GM19023 (cell line): ENCODE measurements at regions not wholly inside any gene's neighbourhood (a gene's known extent, or its start where the extent isn't known, plus 50 kb on each side); places are given as distances from the start of the nearest gene placed in this dataset.

Experiments used
- ATAC-seq: cut with Tn5 transposase; IDR thresholded peaks from one replicate; pipeline ENCODE4 v1.9.1; 2021; ENCODE audit warnings: mild to moderate bottlenecking, moderate library complexity; ENCODE audit not compliant: unreplicated experiment

GRCh38 chr4:108567831-108568230 lies 52.5 kb upstream of the RPL34 start:
- no peak for ATAC-seq

- no peak for ATAC-seq
Observed at GRCh38 chr4:108561116-108561515, 59.3 kb upstream of the RPL34 start.

DNA sequence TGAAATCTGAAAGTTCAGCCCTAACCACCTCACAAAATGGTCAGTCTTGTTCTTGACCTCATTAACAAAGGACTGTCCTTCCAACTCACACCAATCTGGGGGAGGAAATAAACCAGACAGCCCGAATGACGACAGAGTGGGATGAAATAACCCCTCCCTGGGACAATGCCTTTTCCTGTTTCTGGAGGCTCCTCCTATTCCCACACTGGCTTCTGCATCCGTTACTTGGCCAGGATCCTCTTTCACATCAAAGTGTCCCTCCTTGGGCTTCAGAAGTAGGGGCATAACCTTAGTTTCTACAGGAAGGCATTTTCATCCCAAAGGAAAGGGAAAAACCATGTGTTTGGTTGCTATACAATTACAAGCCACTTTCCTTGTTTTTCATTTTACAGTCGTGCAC lies 59.8 kb upstream of the RPL34 start:
- ATAC-seq = no peak

GRCh38 chr4:108559911-108560310 lies 60.5 kb upstream of the RPL34 start:
- no peak for ATAC-seq

- ATAC-seq = no peak
Observed at GRCh38 chr4:108559068-108559793, 61.1 kb upstream of the RPL34 start.

GRCh38 chr4:108556588-108557200 lies 63.7 kb upstream of the RPL34 start:
- peak; percentile 69 for ATAC-seq

GRCh38 chr4:108556166-108556565 lies 64.2 kb upstream of the RPL34 start:
- ATAC-seq = no peak

- ATAC-seq = no peak
Observed at GRCh38 chr4:108555701-108556100, 64.7 kb upstream of the RPL34 start.

DNA sequence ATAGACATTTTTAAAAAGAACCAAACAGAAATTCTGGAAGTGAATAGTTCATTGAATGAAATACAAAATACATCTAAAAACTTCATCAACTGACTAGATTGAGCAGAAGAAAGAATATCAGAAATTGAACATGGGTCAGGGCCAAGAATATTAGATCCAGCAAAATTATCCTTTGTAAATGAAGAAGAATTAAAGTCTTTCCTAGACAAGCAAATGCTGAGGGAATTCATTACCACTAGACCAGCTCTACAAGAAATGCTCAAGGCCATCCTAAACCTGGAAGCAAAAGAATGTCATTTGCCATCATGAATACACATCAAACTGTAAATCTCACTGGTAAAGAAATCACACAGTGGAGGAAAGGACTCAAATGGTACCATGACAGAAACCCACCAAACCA lies 72.7 kb upstream of the RPL34 start:
- no peak for ATAC-seq

GRCh38 chr4:108546728-108547127 lies 73.6 kb upstream of the RPL34 start:
- no peak for ATAC-seq

DNA sequence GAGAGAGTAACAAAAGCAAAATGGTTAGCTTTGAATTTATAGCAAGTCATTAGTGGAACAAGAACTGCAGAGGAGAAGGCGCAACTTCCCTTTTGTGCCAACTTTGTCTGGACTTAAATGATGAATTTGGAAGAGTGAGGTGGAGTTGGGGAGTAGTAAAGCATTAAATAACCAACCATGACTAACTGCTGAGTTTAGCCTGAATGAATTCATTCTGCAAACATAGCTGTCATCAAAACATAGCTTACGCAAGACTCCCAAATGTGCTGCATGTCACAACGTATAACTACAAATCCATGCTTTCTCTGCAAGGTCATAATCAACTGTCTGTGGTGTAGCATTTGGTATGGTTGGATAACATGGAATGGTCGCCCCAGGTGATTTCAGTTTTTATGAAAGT lies 75.9 kb upstream of the RPL34 start:
- ATAC-seq = no peak

GRCh38 chr4:108543359-108543968 lies 76.9 kb upstream of the RPL34 start:
- ATAC-seq = no peak

GRCh38 chr4:108540536-108540935 lies 79.8 kb upstream of the RPL34 start:
- ATAC-seq = no peak

- ATAC-seq = no peak
Observed at GRCh38 chr4:108536577-108536976, 83.8 kb upstream of the RPL34 start.

DNA sequence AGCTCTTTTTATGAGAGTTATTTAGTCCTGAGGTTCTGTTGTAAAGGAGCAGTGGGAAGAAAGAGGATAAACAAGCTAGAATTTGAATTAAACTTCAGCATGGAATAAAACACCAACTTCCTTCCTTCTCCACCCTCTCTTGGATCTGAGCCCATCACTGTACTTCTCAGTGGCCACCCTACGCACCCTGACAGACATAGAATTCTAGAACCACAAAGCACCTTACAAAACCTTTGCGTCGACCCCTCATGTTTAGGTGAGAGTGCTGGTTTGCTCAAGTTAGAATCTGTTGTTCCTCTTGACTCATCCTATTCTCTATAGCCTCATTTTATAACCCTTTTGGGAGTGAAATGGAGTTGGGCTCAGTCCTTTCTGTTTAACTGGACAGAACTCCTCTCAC lies 84.6 kb upstream of the RPL34 start:
- ATAC-seq = no peak

- ATAC-seq = no peak
Observed at GRCh38 chr4:108533876-108534275, 86.5 kb upstream of the RPL34 start.

DNA sequence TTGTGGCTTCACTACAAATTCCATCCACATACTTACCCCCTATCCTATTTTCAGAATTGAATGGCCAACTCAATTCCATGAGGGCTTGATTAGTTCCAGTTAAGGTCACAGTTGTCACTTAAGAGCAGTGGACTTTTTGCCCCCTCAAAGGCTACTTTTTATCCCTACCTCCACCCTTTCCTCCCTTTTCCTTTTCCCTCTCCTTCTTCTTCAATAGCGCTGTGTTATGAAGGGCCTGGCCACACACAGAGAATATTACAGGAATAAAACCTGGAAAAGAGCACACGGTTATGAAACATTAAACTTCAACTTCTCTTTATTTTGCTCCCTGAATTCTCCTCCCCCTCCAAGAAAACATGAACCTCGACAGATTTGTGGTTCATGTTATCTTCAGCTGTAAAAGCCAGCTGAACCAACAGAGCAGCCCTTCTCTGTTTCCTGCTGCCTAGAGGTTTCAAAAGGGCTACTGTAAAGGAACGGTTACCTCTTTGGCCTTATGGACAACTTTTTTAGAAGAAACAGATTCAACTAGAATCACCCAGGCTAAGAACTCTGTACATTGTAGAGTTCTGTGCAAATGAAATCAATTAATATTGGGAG lies 87.0 kb upstream of the RPL34 start:
- no peak for ATAC-seq

DNA sequence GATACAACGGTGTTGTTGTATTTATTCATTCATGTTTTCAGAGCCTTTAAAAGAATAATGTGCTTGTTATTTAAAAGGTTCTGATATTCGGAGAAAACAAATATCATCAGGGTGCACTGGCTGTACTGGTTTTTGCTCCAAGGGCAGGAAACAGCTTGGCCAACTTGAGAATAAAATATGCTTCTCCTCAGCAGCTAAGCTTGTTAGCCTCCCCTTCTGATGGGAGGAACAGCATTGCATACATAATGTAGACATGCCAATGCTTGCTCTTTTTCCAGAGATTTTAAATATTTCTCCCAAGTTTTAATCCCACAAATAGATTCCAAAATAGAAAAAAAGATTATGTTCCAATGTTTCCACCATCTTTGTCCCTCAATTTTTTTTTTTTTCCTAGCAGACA lies 87.6 kb upstream of the RPL34 start:
- no peak for ATAC-seq

GRCh38 chr4:108532187-108532586 lies 88.2 kb upstream of the RPL34 start:
- no peak for ATAC-seq

- no peak for ATAC-seq
Observed at GRCh38 chr4:108531461-108531860, 88.9 kb upstream of the RPL34 start.

GRCh38 chr4:108529984-108530905 lies 90.1 kb upstream of the RPL34 start:
- ATAC-seq = no peak
